Fibroblast of mammary gland (primary cell): ENCODE measurements at regions not wholly inside any gene's neighbourhood (a gene's known extent, or its start where the extent isn't known, plus 50 kb on each side); places are given as distances from the start of the nearest gene placed in this dataset.

Experiments used
- DNase-seq: peaks from one replicate; pipeline ENCODE4 v3.0.0-alpha.2; 2010; ENCODE audit warnings: low read depth
- H3K4me3 ChIP-seq: 2 replicates; pipeline ENCODE4 v1.5.1; 2011; ENCODE audit warnings: low read depth, mild to moderate bottlenecking, low read length, moderate library complexity; ENCODE audit not compliant: control insufficient read depth
- TF ChIP-seq, protein P1 (sequence below): conservative IDR thresholded peaks from 2 replicates; pipeline ENCODE4 v1.5.1; 2011; ENCODE audit warnings: low read depth, low read length, inconsistent platforms; ENCODE audit not compliant: control insufficient read depth, insufficient read depth

- TF ChIP-seq, protein P1, sequence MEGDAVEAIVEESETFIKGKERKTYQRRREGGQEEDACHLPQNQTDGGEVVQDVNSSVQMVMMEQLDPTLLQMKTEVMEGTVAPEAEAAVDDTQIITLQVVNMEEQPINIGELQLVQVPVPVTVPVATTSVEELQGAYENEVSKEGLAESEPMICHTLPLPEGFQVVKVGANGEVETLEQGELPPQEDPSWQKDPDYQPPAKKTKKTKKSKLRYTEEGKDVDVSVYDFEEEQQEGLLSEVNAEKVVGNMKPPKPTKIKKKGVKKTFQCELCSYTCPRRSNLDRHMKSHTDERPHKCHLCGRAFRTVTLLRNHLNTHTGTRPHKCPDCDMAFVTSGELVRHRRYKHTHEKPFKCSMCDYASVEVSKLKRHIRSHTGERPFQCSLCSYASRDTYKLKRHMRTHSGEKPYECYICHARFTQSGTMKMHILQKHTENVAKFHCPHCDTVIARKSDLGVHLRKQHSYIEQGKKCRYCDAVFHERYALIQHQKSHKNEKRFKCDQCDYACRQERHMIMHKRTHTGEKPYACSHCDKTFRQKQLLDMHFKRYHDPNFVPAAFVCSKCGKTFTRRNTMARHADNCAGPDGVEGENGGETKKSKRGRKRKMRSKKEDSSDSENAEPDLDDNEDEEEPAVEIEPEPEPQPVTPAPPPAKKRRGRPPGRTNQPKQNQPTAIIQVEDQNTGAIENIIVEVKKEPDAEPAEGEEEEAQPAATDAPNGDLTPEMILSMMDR = no peak
- DNase-seq = no peak
- no peak overlapping the region for H3K4me3 ChIP-seq
These were observed 219.9 kb downstream of the AACS start for GRCh38 chr12:125284945-125285685.

DNA sequence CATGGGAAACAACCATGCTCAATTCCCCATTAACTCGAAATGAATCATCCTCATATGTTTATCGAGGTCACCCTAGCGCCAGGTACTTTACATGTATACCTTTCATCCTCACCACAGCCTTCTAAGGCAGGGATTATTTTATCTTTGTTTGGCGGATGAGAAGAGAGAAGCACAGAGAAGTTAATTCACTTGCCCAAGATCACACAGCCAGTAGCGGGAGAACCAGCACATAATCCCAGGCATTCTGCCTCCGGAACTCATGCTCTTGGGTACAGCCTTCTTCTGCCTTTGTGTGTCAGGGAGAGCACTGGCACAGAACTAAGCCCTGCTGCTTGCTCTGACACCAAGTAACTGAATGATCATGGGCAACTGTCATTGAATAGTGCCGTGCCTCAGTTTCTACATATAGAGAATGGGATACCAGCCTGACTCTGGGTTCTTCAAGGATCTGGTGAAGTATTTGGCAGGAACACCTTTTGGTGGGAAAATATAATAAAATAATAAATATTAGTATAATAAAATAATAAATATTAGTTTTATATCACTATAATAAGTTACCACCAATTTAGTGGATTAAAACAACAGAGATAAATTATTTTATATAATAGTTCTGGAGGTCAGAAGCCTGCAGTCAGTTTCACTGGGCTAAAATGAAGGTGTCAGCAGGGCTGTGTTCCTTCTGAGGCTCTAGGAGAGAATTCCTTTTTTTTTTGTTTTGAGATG, 220.9 kb downstream of the AACS start:
- H3K4me3 ChIP-seq = no peak overlapping the region
- DNase-seq = no peak
- TF ChIP-seq, protein P1 = no peak

- H3K4me3 ChIP-seq = no peak overlapping the region
- DNase-seq = no peak
These were observed 222.1 kb downstream of the AACS start for GRCh38 chr12:125287155-125287847.

DNA sequence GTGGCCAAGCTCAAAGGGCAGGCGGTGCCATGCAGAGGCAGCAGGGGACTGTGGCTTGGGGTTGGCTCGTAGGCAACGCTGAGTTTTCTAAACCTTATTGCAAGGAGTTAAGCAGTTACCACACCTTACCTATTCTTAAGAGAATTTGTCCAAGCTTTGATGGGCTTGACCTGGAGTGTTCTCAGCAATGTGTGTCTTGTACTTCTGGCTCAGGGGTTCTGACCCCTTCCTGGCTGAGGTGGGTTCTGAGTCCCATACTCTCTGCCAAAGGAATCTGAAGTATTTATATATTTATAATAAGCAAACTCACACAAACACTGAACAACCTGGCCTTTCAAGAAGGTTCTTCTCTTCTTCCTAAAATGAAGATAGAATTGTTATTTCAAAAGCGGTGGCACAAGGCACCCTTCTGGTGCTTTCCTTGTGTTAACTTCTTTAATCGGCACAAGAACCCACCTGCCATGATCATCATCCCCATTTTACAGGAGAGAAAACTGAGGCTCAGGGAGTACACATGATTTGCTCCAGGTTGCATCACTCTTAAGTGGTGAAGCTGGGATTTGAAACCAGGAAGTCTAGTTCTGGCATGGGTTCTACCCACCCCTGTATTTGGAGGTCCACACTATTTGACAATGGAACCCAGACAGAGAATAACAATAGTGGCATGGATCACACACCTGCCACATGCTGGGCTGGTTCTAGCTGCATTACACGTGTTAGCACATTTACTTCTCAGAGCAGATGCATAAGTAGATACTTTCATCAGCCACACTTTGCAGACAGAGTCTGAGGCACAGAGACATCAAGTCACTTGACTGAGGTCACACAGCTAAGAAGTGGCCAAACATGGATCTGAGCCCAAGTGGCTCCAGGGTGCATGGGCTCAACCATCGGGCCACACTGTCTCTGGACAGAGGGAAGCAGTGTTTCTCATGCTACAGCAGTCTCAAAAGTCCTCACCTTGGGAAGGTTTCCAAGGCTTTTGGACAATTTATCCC, 224.0 kb downstream of the AACS start:
- TF ChIP-seq, protein P1 = no peak
- DNase-seq = no peak
- H3K4me3 ChIP-seq = no peak overlapping the region

More at GRCh38 chr12:125287155-125287847, 222.1 kb downstream of the AACS start:
- TF ChIP-seq, protein P1 = no peak

DNA sequence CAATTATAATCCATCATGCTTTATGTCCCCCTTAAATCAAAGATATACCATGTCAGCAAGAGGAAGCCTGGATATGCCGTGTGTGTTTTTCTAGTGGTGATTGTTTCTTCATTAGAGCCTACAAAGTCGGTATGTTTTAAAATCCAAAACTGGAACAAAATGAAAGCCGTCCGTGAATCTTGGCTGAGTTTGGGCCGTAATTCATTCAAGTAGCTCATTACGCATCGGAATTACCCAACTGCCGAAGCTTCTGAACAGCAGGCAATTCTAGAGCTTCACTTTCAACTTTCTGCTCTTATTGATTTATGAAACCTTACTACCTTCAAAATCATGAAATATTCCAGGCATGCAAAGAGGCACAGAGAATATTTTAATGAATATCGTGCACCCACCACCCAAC, 224.7 kb downstream of the AACS start:
- TF ChIP-seq, protein P1 = no peak
- H3K4me3 ChIP-seq = no peak overlapping the region
- no peak for DNase-seq

DNA sequence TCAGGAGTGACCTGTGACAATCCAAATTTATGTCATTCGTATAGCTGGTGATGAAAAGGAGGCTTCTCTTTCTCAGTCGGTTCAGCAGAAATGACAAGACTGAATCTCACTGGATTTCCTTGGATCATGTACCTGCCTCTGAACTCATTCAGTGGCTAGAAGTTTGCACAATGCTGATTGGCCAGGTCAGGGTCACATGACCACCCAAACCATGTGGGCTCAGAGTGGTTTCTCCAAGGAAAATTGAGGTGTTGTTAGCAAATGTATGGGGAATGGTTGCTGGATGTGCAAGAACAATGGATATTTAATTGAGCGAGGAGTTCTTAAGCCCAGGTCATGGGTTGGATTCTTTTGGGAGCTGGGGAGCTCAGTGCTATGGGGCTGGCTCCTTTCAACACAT, 227.5 kb downstream of the AACS start:
- H3K4me3 ChIP-seq = no peak overlapping the region
- TF ChIP-seq, protein P1 = no peak

More for the DNA sequence above, 227.5 kb downstream of the AACS start:
- no peak for DNase-seq
